HEK293 (cell line): ENCODE measurements at regions not wholly inside any gene's neighbourhood (a gene's known extent, or its start where the extent isn't known, plus 50 kb on each side); places are given as distances from the start of the nearest gene placed in this dataset.

Experiments used
- CTCF ChIA-PET: fragments of 350-600 bp; formaldehyde crosslinking; extraction: SDS; loops from one replicate; lab custom pipeline; 2021; ENCODE audit warnings: antibody characterized with exemption; lab: Yijun Ruan, JAX
- POLR2A ChIA-PET: fragments of 300-600 bp; formaldehyde crosslinking; extraction: SDS; loops from one replicate; lab custom pipeline; 2020; ENCODE audit warnings: antibody characterized with exemption, inconsistent platforms; lab: Yijun Ruan, JAX
- H3K27ac ChIP-seq: fragments of 200-500 bp; sonication (Bioruptor generic); 2 replicates; pipeline ENCODE4 v1.5.1; 2014; ENCODE audit warnings: low read depth, low read length, control low read depth, inconsistent platforms; ENCODE audit errors: extremely low read depth
- H3K36me3 ChIP-seq, 2 experiments: fragments of 200-500 bp in 1 of 2; sonication (Bioruptor generic) in 1 of 2; 1 replicate in 1 of 2; 2 replicates in 1 of 2; pipeline ENCODE4 v1.5.1; 2014 to 2017; ENCODE audit warnings: inconsistent platforms in 2 of 2, low read length in 2 of 2; ENCODE audit not compliant: control insufficient read depth in 2 of 2, insufficient read depth in 1 of 2
- H3K4me1 ChIP-seq: fragments of 200-500 bp; sonication (Bioruptor generic); 2 replicates; pipeline ENCODE4 v1.5.1; 2014; ENCODE audit warnings: mild to moderate bottlenecking, low read length, inconsistent platforms; ENCODE audit not compliant: control insufficient read depth, insufficient read depth
- H3K4me3 ChIP-seq: 2 replicates; pipeline ENCODE4 v1.5.1; 2011; ENCODE audit warnings: low read depth, mild to moderate bottlenecking, control low read depth, low read length, moderate library complexity
- H3K9me3 ChIP-seq: fragments of 200-500 bp; sonication (Bioruptor generic); 2 replicates; pipeline ENCODE4 v1.5.1; 2014; ENCODE audit warnings: low read depth, low read length, inconsistent platforms; ENCODE audit not compliant: control insufficient read depth, insufficient read depth
- EGR2 ChIP-seq: fragments of 450-650 bp; formaldehyde crosslinking; IDR thresholded peaks from 2 replicates; pipeline ENCODE4 v1.5.1; 2016; ENCODE audit warnings: low read depth, missing biosample characterization, missing genetic modification characterization
- HOXA7 ChIP-seq: sonication (generic); formaldehyde crosslinking; IDR thresholded peaks from 2 replicates; pipeline ENCODE4 v1.8.1; 2022; ENCODE audit warnings: missing genetic modification reagents, borderline replicate concordance
- HOXC10 ChIP-seq: sonication (generic); formaldehyde crosslinking; IDR thresholded peaks from 2 replicates; pipeline ENCODE4 v1.8.1; 2023; ENCODE audit warnings: mild to moderate bottlenecking, missing genetic modification reagents
- RBAK ChIP-seq: fragments of 450-650 bp; formaldehyde crosslinking; IDR thresholded peaks from 2 replicates; pipeline ENCODE4 v1.5.1; 2016; ENCODE audit warnings: missing biosample characterization, missing genetic modification characterization
- YY2 ChIP-seq: fragments of 450-650 bp; formaldehyde crosslinking; IDR thresholded peaks from 2 replicates; pipeline ENCODE4 v1.5.1; 2016; ENCODE audit warnings: missing biosample characterization, missing genetic modification characterization
- ZNF248 ChIP-seq: fragments of 450-650 bp; formaldehyde crosslinking; IDR thresholded peaks from 2 replicates; pipeline ENCODE4 v1.5.1; 2017; ENCODE audit warnings: missing biosample characterization, missing genetic modification characterization
- ZNF292 ChIP-seq: fragments of 450-650 bp; formaldehyde crosslinking; IDR thresholded peaks from 2 replicates; pipeline ENCODE4 v1.5.1; 2016; ENCODE audit warnings: low read depth, missing biosample characterization, missing genetic modification characterization, borderline replicate concordance
- ZNF394 ChIP-seq: fragments of 450-650 bp; formaldehyde crosslinking; IDR thresholded peaks from 2 replicates; pipeline ENCODE4 v1.5.1; 2016; ENCODE audit warnings: missing biosample characterization, missing genetic modification characterization, mild to moderate bottlenecking, moderate library complexity, borderline replicate concordance
- ZNF426 ChIP-seq: fragments of 450-650 bp; formaldehyde crosslinking; IDR thresholded peaks from 2 replicates; pipeline ENCODE4 v1.5.1; 2017; ENCODE audit warnings: missing biosample characterization, missing genetic modification characterization, mild to moderate bottlenecking, inconsistent platforms, moderate library complexity
- ZNF514 ChIP-seq: fragments of 450-650 bp; formaldehyde crosslinking; IDR thresholded peaks from 2 replicates; pipeline ENCODE4 v1.5.1; 2016; ENCODE audit warnings: missing biosample characterization, missing genetic modification characterization
- ZNF530 ChIP-seq: fragments of 450-650 bp; formaldehyde crosslinking; IDR thresholded peaks from 2 replicates; pipeline ENCODE4 v1.5.1; 2016; ENCODE audit warnings: low read depth, missing biosample characterization, missing genetic modification characterization
- ZNF544 ChIP-seq: fragments of 450-650 bp; formaldehyde crosslinking; IDR thresholded peaks from 2 replicates; pipeline ENCODE4 v1.5.0; 2017; ENCODE audit warnings: missing biosample characterization, missing genetic modification characterization
- ZNF549 ChIP-seq: fragments of 450-650 bp; IDR thresholded peaks from 2 replicates; pipeline ENCODE4 v1.5.1; 2018; ENCODE audit warnings: missing biosample characterization, missing genetic modification characterization, mild to moderate bottlenecking, inconsistent platforms, moderate library complexity
- ZNF561 ChIP-seq: fragments of 450-650 bp; IDR thresholded peaks from 2 replicates; pipeline ENCODE4 v1.5.1; 2018; ENCODE audit warnings: missing biosample characterization, missing genetic modification characterization, borderline replicate concordance
- ZNF747 ChIP-seq: fragments of 450-650 bp; formaldehyde crosslinking; IDR thresholded peaks from 2 replicates; pipeline ENCODE4 v1.5.1; 2016; ENCODE audit warnings: missing biosample characterization, missing genetic modification characterization
- ZNF776 ChIP-seq: fragments of 450-650 bp; formaldehyde crosslinking; IDR thresholded peaks from 2 replicates; pipeline ENCODE4 v1.5.0; 2017; ENCODE audit warnings: missing biosample characterization, missing genetic modification characterization, borderline replicate concordance
- ZNF843 ChIP-seq: fragments of 450-650 bp; formaldehyde crosslinking; IDR thresholded peaks from 2 replicates; pipeline ENCODE4 v1.5.1; 2016; ENCODE audit warnings: missing biosample characterization, missing genetic modification characterization
- TF ChIP-seq, protein P1 (sequence below): fragments of 450-650 bp; formaldehyde crosslinking; IDR thresholded peaks from 2 replicates; pipeline ENCODE4; 2016; ENCODE audit warnings: missing biosample characterization, missing genetic modification characterization
- TF ChIP-seq, protein P2 (sequence below): fragments of 450-650 bp; formaldehyde crosslinking; IDR thresholded peaks from 2 replicates; pipeline ENCODE4 v1.5.1; 2016; ENCODE audit warnings: missing biosample characterization, missing genetic modification characterization
- TF ChIP-seq, protein P3 (sequence below): fragments of 450-650 bp; formaldehyde crosslinking; IDR thresholded peaks from 2 replicates; pipeline ENCODE4 v1.5.1; 2016; ENCODE audit warnings: missing biosample characterization, missing genetic modification characterization
- TF ChIP-seq, protein P4 (sequence below): fragments of 450-650 bp; formaldehyde crosslinking; IDR thresholded peaks from 2 replicates; pipeline ENCODE4 v1.5.1; 2016; ENCODE audit warnings: missing biosample characterization, missing genetic modification characterization

DNA sequence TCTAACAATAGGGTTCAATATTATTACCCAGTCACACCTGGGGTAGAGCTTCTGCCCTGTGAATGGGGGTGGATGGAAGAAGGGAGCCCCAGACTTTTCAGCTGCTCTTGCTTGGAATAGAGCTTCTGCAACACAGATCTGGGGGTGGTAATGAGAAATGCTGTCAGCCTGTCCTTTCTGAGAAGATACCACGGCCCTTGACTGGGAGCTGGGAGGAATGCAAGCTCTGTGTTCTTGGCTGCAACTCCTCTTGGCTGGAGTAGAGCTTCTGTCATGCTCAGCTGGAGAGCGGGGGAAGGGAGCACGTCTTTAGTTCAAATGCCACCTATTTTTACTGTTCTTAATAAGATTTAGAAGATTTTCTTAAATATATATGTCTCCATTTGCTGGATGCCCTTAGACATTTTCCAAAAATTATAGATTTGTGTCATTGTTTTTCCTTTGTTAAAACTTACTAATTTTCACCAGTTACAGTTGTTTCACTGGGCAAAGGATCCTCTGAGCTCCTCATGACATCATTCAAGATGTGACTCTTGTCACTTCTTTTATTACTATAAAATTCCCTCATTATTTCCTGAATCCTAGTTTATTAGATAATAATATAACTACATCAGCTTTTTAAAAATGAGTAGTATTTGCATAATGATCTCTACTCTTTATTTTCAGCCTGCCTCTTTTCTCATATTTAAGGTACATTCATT, 180.0 kb upstream of the TGFBR2 start (continued):
- TF ChIP-seq, protein P1, sequence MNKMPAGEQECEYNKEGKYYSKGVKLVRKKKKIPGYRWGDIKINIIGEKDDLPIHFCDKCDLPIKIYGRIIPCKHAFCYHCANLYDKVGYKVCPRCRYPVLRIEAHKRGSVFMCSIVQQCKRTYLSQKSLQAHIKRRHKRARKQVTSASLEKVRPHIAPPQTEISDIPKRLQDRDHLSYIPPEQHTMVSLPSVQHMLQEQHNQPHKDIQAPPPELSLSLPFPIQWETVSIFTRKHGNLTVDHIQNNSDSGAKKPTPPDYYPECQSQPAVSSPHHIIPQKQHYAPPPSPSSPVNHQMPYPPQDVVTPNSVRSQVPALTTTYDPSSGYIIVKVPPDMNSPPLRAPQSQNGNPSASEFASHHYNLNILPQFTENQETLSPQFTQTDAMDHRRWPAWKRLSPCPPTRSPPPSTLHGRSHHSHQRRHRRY = no peak
- no peak for TF ChIP-seq ZNF426 (tag by site-specific recombination)

DNA sequence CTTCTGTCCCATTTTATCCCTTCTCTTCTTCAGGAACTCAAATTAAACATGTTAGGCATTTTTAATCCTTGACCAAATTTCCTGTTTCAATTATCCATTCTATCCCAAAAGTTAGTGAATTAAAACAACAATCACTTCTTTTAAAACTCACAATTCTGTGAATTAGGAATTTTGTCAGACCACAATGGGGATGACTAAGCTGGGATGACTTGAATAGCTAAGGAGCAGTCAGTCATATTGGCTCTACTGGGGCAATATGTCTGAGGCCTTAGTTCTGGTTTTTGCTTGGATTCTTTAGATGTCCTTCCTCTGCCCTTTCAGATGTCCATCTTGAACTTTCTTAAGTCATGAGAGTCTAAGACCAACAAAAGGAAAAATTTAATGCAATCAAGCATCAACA, 178.2 kb upstream of the TGFBR2 start:
- H3K27ac ChIP-seq = no peak overlapping the region
- H3K4me1 ChIP-seq = no peaks in the 10 kb centered on the region
- TF ChIP-seq HOXA7 (CRISPR knock-in tag) (no peak), HOXC10 (no peak), ZNF514 (tag by site-specific recombination) (no peak), ZNF530 (tag by site-specific recombination) (no peak)
- TF ChIP-seq, protein P2, sequence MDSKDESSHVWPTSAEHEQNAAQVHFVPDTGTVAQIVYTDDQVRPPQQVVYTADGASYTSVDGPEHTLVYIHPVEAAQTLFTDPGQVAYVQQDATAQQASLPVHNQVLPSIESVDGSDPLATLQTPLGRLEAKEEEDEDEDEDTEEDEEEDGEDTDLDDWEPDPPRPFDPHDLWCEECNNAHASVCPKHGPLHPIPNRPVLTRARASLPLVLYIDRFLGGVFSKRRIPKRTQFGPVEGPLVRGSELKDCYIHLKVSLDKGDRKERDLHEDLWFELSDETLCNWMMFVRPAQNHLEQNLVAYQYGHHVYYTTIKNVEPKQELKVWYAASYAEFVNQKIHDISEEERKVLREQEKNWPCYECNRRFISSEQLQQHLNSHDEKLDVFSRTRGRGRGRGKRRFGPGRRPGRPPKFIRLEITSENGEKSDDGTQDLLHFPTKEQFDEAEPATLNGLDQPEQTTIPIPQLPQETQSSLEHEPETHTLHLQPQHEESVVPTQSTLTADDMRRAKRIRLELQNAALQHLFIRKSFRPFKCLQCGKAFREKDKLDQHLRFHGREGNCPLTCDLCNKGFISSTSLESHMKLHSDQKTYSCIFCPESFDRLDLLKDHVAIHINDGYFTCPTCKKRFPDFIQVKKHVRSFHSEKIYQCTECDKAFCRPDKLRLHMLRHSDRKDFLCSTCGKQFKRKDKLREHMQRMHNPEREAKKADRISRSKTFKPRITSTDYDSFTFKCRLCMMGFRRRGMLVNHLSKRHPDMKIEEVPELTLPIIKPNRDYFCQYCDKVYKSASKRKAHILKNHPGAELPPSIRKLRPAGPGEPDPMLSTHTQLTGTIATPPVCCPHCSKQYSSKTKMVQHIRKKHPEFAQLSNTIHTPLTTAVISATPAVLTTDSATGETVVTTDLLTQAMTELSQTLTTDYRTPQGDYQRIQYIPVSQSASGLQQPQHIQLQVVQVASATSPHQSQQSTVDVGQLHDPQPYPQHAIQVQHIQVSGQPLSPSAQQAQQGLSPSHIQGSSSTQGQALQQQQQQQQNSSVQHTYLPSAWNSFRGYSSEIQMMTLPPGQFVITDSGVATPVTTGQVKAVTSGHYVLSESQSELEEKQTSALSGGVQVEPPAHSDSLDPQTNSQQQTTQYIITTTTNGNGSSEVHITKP = no peak
- no peaks in the 10 kb centered on the region for H3K36me3 ChIP-seq
- no peak overlapping the region for H3K4me3 ChIP-seq
- H3K9me3 ChIP-seq = no peaks in the 10 kb centered on the region
- ChIA-PET CTCF (no interaction called here), POLR2A (no interaction called here)

DNA sequence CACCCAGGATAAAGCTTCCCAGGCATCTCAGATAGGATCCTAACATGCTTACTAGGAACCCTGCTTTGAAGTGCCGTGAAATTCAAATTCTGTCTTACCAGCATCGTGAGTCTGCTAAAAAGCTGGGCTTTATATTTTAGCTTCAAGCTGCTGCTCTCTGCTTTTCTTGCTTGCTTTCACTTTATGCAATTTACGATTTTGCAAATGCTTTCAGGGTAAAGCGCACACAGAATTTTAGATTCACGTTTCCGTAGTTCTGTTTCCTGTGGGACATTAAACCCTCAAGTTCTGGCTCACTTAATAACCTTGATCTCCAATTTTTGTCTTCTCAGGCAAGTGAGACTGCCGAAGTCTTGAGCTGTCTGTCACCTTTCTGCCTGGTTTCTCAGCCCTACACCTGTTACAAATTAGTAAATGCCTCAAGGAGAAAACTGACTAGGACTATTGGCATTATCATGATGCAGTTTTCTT, 170.5 kb upstream of the TGFBR2 start:
- CTCF ChIA-PET = no interaction called here
- no peak for TF ChIP-seq YY2 (tag by site-specific recombination)
- TF ChIP-seq, protein P3, sequence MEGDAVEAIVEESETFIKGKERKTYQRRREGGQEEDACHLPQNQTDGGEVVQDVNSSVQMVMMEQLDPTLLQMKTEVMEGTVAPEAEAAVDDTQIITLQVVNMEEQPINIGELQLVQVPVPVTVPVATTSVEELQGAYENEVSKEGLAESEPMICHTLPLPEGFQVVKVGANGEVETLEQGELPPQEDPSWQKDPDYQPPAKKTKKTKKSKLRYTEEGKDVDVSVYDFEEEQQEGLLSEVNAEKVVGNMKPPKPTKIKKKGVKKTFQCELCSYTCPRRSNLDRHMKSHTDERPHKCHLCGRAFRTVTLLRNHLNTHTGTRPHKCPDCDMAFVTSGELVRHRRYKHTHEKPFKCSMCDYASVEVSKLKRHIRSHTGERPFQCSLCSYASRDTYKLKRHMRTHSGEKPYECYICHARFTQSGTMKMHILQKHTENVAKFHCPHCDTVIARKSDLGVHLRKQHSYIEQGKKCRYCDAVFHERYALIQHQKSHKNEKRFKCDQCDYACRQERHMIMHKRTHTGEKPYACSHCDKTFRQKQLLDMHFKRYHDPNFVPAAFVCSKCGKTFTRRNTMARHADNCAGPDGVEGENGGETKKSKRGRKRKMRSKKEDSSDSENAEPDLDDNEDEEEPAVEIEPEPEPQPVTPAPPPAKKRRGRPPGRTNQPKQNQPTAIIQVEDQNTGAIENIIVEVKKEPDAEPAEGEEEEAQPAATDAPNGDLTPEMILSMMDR (tag by site-specific recombination) = no peak
- TF ChIP-seq, protein P4, sequence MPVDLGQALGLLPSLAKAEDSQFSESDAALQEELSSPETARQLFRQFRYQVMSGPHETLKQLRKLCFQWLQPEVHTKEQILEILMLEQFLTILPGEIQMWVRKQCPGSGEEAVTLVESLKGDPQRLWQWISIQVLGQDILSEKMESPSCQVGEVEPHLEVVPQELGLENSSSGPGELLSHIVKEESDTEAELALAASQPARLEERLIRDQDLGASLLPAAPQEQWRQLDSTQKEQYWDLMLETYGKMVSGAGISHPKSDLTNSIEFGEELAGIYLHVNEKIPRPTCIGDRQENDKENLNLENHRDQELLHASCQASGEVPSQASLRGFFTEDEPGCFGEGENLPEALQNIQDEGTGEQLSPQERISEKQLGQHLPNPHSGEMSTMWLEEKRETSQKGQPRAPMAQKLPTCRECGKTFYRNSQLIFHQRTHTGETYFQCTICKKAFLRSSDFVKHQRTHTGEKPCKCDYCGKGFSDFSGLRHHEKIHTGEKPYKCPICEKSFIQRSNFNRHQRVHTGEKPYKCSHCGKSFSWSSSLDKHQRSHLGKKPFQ = no peak
- TF ChIP-seq HOXC10 = no peak
- no peak for TF ChIP-seq ZNF248 (tag by site-specific recombination)
- TF ChIP-seq ZNF747 (tag by site-specific recombination) = no peak
- no peak for TF ChIP-seq ZNF776 (tag by site-specific recombination)
- no peak for TF ChIP-seq ZNF292 (tag by site-specific recombination)
- no peak for TF ChIP-seq ZNF394 (tag by site-specific recombination)
- no peak for TF ChIP-seq RBAK
- TF ChIP-seq ZNF426 (tag by site-specific recombination) = no peak
- TF ChIP-seq ZNF549 (tag by site-specific recombination) = no peak
- TF ChIP-seq ZNF843 = no peak
- no peak for TF ChIP-seq EGR2 (tag by site-specific recombination)
- no peak for TF ChIP-seq ZNF544 (tag by site-specific recombination)
- no peak for TF ChIP-seq ZNF561 (tag by site-specific recombination)
- POLR2A ChIA-PET = no interaction called here

More for the DNA sequence above, 170.5 kb upstream of the TGFBR2 start:
- no peaks in the 10 kb centered on the region for H3K4me1 ChIP-seq
- no peak overlapping the region for H3K4me3 ChIP-seq
- H3K9me3 ChIP-seq = no peaks in the 10 kb centered on the region
- no peak overlapping the region for H3K27ac ChIP-seq
- H3K36me3 ChIP-seq = no peaks in the 10 kb centered on the region
